Activated CD8-positive, alpha-beta memory T cell treated with anti-CD3 and anti-CD28 coated beads, Interleukin-2, amount 50 U/mL, for 1 hour (primary cell): ENCODE measurements at regions not wholly inside any gene's neighbourhood (a gene's known extent, or its start where the extent isn't known, plus 50 kb on each side); places are given as distances from the start of the nearest gene placed in this dataset.

Experiments
- DNase-seq: peaks from one replicate; pipeline ENCODE4 v3.0.0-alpha.2; 2020; ENCODE audit errors: extremely low read depth

- DNase-seq, result no peak
These were observed 1032.8 kb upstream of the RAG2 start for GRCh38 chr11:37630866-37631265.

GRCh38 chr11:37623778-37624177, 1025.7 kb upstream of the RAG2 start:
- DNase-seq, result no peak

GRCh38 chr11:37621662-37622061, 1023.6 kb upstream of the RAG2 start:
- no peak for DNase-seq

GRCh38 chr11:37616291-37616690, 1018.3 kb upstream of the RAG2 start:
- DNase-seq, result no peak

GRCh38 chr11:37613031-37613430, 1015.0 kb upstream of the RAG2 start:
- no peak for DNase-seq

- no peak for DNase-seq
These were observed 1014.1 kb upstream of the RAG2 start for GRCh38 chr11:37612146-37612545.

GRCh38 chr11:37605229-37605628, 1007.2 kb upstream of the RAG2 start:
- no peak for DNase-seq

GRCh38 chr11:37598381-37598780, 1000.3 kb upstream of the RAG2 start:
- no peak for DNase-seq

GRCh38 chr11:37597776-37598175, 999.7 kb upstream of the RAG2 start:
- DNase-seq, result no peak

- DNase-seq, result no peak
These were observed 997.8 kb upstream of the RAG2 start for GRCh38 chr11:37595845-37596244.

GRCh38 chr11:37574361-37574760, 976.3 kb upstream of the RAG2 start:
- DNase-seq, result no peak

GRCh38 chr11:37572491-37573171, 974.6 kb upstream of the RAG2 start:
- DNase-seq, result no peak

GRCh38 chr11:37571246-37571645, 973.2 kb upstream of the RAG2 start:
- DNase-seq, result no peak

GRCh38 chr11:37560991-37561390, 963.0 kb upstream of the RAG2 start:
- DNase-seq, result no peak

- DNase-seq, result no peak
These were observed 962.3 kb upstream of the RAG2 start for GRCh38 chr11:37560346-37560745.

- DNase-seq, result no peak
These were observed 960.7 kb upstream of the RAG2 start for GRCh38 chr11:37558619-37559210.

GRCh38 chr11:37557990-37558389, 960.0 kb upstream of the RAG2 start:
- DNase-seq, result no peak

GRCh38 chr11:37552284-37552683, 954.2 kb upstream of the RAG2 start:
- DNase-seq, result no peak

GRCh38 chr11:37544491-37544890, 946.5 kb upstream of the RAG2 start:
- DNase-seq, result no peak

GRCh38 chr11:37533830-37534229, 935.8 kb upstream of the RAG2 start:
- no peak for DNase-seq

- DNase-seq, result no peak
These were observed 935.1 kb upstream of the RAG2 start for GRCh38 chr11:37533087-37533486.

GRCh38 chr11:37532271-37532670, 934.2 kb upstream of the RAG2 start:
- no peak for DNase-seq

- DNase-seq, result no peak
These were observed 929.5 kb upstream of the RAG2 start for GRCh38 chr11:37527545-37527944.

GRCh38 chr11:37525336-37525735, 927.3 kb upstream of the RAG2 start:
- no peak for DNase-seq
